Activated naive CD8-positive, alpha-beta T cell treated with anti-CD3 and anti-CD28 coated beads for 36 hours (primary cell): ENCODE measurements at regions not wholly inside any gene's neighbourhood (a gene's known extent, or its start where the extent isn't known, plus 50 kb on each side); places are given as distances from the start of the nearest gene placed in this dataset.
"Not testable (repeated sequence)": the region's sequence is repeated elsewhere in the genome, so short reads cannot be mapped to it uniquely, and the experiment has no call there.

ENCODE experiments used
- DNase-seq: peaks from one replicate; pipeline ENCODE4 v3.0.0; 2021
- H3K27ac Mint-ChIP-seq: one replicate; pipeline ENCODE4 v1.8.0; 2022; ENCODE audit warnings: mild to moderate bottlenecking, moderate library complexity, mixed read lengths
- H3K27me3 Mint-ChIP-seq: one replicate; pipeline ENCODE4 v1.8.0; 2022; ENCODE audit warnings: mild to moderate bottlenecking, mixed read lengths
- H3K36me3 Mint-ChIP-seq: one replicate; pipeline ENCODE4 v1.8.0; 2021; ENCODE audit warnings: mild to moderate bottlenecking, mixed read lengths
- H3K4me1 Mint-ChIP-seq: one replicate; pipeline ENCODE4 v1.8.0; 2021; ENCODE audit warnings: mixed read lengths
- H3K4me3 Mint-ChIP-seq: one replicate; pipeline ENCODE4 v1.8.0; 2022; ENCODE audit warnings: mild to moderate bottlenecking, moderate library complexity, mixed read lengths
- H3K9me3 Mint-ChIP-seq: one replicate; pipeline ENCODE4 v1.8.0; 2022; ENCODE audit warnings: mixed read lengths

DNA sequence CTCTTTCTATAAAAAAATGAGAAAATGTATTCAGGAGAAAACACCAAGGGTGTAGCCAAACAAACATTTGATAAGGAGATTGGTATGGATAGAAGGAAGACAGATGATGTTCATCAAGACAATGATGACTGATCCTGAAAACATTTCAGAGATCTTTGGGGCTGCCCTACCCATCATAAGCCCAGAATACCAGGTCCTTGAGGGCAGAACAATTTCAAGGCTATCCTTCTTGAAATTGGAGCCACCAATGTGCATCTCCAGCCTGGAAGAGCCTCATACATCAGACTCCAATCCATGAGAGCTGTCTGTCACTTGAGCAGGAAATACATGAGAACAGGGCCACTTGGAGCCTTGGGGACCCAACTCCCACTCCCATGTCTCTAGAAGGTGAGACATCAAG, 89.5 kb upstream of the ANKRD28 start:
- no peaks in the 10 kb centered on the region for H3K4me1 Mint-ChIP-seq
- no peak overlapping the region for H3K4me3 Mint-ChIP-seq
- DNase-seq: no peak
- no peak overlapping the region for H3K27ac Mint-ChIP-seq
- H3K27me3 Mint-ChIP-seq: no peaks in the 10 kb centered on the region
- peaks cover 3% of the 10 kb centered on the region for H3K9me3 Mint-ChIP-seq
- no peaks in the 10 kb centered on the region for H3K36me3 Mint-ChIP-seq

DNA sequence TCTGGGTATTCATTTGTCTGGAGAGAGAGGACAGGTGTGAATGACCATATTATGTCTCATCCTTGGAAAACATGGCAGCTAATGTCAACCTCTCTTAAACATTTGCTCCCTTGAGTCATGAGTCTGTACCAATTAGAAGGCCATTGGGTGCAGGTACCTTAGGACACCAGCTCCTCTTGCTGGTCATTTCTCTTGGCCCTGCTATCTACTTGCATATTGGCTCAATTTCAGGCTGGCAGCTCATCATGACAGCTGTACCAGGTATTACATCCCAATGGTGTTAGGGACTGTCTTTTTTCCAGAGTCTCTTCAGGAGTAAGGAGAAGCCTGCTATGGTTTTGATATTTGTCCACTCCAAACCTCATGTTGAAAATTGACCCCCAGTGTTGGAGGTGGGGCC, 92.2 kb upstream of the ANKRD28 start:
- no peak for DNase-seq
- H3K4me3 Mint-ChIP-seq: no peak overlapping the region
- no peaks in the 10 kb centered on the region for H3K36me3 Mint-ChIP-seq
- no peaks in the 10 kb centered on the region for H3K4me1 Mint-ChIP-seq
- H3K27ac Mint-ChIP-seq: no peak overlapping the region
- no peaks in the 10 kb centered on the region for H3K27me3 Mint-ChIP-seq
- H3K9me3 Mint-ChIP-seq: peaks cover 3% of the 10 kb centered on the region

DNA sequence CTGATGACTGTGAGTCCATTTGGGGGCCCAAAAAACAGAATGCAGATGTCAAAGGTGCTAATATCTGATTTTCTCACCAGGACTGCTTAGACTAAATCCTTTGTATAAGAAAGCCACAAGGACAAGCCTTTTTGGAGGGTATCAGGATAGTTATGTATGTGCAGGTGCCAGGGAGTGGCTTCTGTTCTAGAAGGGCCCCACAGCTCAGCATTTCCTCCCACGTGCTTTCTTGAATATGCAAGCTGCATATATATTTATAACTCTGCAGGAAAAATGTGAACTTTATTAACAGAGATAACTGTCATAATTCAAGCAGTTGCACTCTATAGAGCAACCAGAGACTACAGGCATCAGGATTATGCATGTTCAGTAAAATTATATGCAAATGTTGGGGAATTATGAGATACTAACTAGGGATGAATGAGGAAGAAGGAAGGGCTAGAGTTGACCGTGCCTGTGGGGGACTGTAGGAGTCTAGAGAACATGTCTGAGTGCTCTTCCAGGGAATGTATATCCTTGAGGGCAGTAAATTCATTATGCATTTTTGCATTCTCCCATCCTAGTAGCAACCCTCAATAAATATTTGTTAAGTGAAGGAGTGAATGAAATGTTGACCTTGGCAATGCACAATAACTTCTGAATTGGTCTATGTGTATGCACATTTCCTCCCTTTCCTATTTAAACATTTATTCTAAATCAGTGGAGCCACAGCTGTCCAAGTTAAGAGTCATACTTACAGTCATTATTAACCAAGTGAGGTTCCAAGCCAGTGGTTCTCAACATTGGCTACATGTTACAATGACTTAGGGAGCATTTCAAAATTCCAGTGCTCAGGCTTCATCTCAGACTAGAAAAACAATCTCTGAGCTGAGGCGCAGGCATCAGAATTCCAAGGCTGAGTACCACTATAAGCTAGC, 94.8 kb upstream of the ANKRD28 start:
- H3K4me1 Mint-ChIP-seq: peaks cover 8% of the 10 kb centered on the region
- peaks cover 6% of the 10 kb centered on the region for H3K9me3 Mint-ChIP-seq
- peaks cover 2% of the 10 kb centered on the region for H3K36me3 Mint-ChIP-seq
- no peak overlapping the region for H3K4me3 Mint-ChIP-seq
- H3K27me3 Mint-ChIP-seq: no peaks in the 10 kb centered on the region
- H3K27ac Mint-ChIP-seq: no peak overlapping the region
- no peak for DNase-seq

DNA sequence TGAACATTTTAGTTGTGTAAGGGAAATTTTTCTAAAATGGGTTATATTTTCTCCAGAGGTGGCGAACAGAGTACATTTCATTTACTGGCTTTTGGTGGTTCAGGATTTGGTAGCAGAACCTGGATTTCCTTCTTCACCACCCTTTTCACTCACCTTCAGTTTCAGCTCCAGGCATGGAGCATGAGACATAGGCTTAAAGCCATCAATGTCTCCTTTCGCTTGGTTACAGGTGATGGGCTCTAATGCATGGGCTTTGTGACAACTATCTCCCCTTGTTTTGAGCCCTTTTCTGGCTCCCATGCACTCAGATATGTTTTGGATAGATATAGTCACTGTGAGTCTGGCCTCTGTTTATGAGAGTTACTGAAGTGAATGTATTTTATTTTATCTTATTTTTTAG, 96.6 kb upstream of the ANKRD28 start:
- no peak overlapping the region for H3K4me3 Mint-ChIP-seq
- no peak for DNase-seq
- no peak overlapping the region for H3K27ac Mint-ChIP-seq
- peaks cover 8% of the 10 kb centered on the region for H3K4me1 Mint-ChIP-seq
- H3K27me3 Mint-ChIP-seq: no peaks in the 10 kb centered on the region
- H3K36me3 Mint-ChIP-seq: peaks cover 2% of the 10 kb centered on the region
- peaks cover 10% of the 10 kb centered on the region for H3K9me3 Mint-ChIP-seq

DNA sequence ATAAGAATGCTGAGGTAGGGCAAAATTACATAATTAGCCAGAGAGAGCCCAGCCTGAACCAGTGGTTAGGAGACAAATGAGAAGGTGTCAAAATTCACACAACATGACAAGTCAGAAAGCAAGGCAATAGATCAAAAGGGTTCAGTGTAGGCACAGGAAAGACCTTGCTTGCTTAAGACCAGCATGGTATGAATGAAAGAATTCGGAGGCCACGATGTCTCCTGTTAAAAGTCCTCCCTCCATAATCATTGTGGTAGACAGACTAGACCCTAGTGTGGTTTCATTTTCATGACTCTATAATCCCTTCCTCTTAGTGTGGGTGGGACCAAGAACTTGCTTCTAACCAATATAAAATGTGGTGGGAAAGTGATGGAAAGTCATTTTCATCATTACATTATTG, 98.7 kb upstream of the ANKRD28 start:
- H3K36me3 Mint-ChIP-seq: peaks cover 2% of the 10 kb centered on the region
- no peak for DNase-seq
- H3K27me3 Mint-ChIP-seq: no peaks in the 10 kb centered on the region
- H3K27ac Mint-ChIP-seq: no peak overlapping the region
- peaks cover 8% of the 10 kb centered on the region for H3K4me1 Mint-ChIP-seq
- no peak overlapping the region for H3K4me3 Mint-ChIP-seq
- H3K9me3 Mint-ChIP-seq: peaks cover 10% of the 10 kb centered on the region

DNA sequence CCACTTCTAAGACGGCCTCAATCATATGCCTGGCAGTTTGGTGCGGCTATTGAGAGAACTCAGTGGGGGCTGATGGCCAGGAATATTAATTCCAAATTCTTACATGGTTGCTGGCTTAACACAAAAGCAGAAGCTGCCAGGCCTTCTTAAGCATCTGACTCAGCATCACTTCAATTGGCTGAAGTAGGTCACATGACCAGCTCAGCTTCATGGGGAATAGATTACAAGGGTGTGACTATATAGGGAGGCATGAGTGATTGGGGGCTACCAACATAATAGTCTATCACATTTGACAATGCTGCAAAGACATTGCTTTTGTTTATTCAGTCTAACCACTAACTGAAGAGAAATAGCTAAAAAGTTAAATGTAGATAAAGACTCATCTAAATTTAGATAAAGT, 101.6 kb upstream of the ANKRD28 start:
- DNase-seq: no peak
- Mint-ChIP-seq H3K27ac (no peak overlapping the region), H3K27me3 (no peaks in the 10 kb centered on the region), H3K4me1 (peaks cover 8% of the 10 kb centered on the region), H3K4me3 (no peak overlapping the region), H3K36me3 (peaks cover 2% of the 10 kb centered on the region), H3K9me3 (peaks cover 10% of the 10 kb centered on the region)

DNA sequence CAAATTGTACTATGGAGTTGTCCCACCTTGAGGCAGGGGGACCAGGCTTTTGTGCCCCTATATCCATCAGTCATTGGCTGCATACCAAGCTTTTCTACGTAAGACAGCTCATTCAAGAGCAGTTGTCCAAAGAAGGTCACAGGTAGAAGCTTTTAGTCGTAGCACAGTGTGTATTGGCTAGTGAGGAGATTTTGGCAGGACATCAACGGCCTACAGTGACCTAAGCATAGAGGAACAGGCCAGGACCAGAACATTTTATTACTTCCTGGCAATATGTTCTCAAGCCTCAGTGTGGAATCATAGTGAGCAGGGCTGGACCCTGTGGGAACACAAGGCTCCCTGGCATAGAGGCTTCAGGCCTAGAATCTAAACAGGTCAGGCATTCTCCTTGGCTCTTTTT, 105.4 kb upstream of the ANKRD28 start:
- Mint-ChIP-seq H3K4me3 (no peak overlapping the region), H3K27ac (no peak overlapping the region), H3K9me3 (peaks cover 1% of the 10 kb centered on the region), H3K4me1 (no peaks in the 10 kb centered on the region), H3K36me3 (no peaks in the 10 kb centered on the region), H3K27me3 (no peaks in the 10 kb centered on the region)
- no peak for DNase-seq

DNA sequence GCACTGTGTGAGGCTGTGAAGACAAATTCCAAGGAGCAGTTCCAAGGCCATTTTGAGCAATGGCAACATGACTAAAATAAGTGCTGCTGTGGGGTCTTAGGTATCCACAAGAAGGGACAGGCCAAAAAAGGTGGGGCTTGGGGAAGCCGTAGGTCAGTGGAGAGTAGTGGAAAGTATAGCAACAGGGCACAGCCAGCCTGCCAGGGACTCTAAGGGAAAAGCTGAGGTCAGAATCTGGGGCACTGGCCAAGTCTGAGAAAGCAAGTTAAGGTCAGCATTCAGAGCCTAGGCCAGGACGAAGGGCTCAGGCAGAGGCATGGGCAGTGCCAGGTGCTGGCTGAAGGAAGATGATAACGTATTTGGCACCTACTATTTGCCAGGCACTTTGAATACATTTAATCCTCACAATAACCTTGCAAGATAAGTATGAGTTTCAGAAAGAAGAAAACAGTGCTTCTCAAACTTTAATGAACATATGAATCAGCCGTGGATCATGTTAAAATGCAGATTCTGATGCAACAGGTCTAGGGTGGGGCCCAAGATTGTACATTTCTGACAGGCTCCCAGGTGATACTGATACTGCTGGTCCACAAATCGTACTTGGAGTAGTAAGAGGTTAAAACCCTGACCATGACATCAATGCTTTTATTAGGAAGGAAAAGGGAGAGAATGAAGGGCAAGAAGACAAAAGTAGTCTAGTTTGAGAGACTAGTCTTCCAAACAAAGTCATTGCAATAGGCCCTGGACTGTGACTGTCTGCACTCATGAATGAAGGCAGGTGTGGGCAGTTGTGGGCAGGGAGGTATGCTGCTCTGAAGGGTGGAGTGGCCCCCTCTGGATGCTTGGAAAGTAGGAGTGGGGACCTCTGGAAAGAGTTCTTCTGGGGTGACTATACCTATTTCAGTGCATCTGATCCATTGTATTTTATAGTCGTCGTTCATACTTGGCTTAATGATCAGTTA, 106.3 kb upstream of the ANKRD28 start:
- Mint-ChIP-seq H3K4me3 (no peak overlapping the region), H3K9me3 (peaks cover 1% of the 10 kb centered on the region), H3K27ac (no peak overlapping the region), H3K4me1 (no peaks in the 10 kb centered on the region), H3K27me3 (no peaks in the 10 kb centered on the region), H3K36me3 (no peaks in the 10 kb centered on the region)
- DNase-seq: no peak

DNA sequence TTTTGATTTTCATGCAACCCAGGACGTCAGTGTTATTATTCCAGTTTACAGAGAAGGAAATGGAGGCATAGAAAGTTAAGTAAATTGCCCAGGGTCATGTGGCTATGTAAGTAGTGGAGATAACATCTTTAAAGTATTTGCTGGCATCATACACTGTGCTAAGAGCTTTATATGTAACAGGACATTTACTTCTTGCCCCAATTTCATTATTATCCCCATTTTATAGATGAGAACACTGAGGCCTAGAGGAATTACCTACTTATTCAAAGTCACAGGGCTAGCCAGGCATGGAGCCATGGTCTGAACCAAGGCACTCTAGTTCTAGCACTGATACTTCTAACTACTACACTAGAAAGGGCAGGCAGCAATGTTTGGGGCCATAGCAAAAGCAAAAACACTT, 107.3 kb upstream of the ANKRD28 start:
- Mint-ChIP-seq H3K36me3 (peaks cover 4% of the 10 kb centered on the region), H3K27me3 (no peaks in the 10 kb centered on the region), H3K4me1 (no peaks in the 10 kb centered on the region), H3K27ac (no peak overlapping the region), H3K9me3 (peaks cover 1% of the 10 kb centered on the region), H3K4me3 (no peak overlapping the region)
- DNase-seq: no peak

DNA sequence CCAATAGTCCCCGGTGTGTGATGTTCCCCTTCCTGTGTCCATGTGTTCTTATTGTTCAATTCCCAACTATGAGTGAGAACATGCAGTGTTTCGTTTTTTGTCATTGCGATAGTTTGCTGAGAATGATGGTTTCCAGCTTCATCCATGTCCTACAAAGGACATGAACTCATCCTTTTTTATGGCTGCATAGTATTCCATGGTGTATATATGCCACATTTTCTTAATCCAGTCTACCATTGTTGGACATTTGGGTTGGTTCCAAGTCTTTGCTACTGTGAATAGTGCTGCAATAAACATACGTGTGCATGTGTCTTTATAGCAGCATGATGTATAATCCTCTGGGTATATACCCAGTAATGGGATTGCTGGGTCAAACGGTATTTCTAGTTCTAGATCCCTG, 109.6 kb upstream of the ANKRD28 start:
- peaks cover 11% of the 10 kb centered on the region for H3K9me3 Mint-ChIP-seq
- H3K36me3 Mint-ChIP-seq, H3K27ac Mint-ChIP-seq, DNase-seq, H3K4me3 Mint-ChIP-seq, H3K27me3 Mint-ChIP-seq, H3K4me1 Mint-ChIP-seq: not testable (repeated sequence)

DNA sequence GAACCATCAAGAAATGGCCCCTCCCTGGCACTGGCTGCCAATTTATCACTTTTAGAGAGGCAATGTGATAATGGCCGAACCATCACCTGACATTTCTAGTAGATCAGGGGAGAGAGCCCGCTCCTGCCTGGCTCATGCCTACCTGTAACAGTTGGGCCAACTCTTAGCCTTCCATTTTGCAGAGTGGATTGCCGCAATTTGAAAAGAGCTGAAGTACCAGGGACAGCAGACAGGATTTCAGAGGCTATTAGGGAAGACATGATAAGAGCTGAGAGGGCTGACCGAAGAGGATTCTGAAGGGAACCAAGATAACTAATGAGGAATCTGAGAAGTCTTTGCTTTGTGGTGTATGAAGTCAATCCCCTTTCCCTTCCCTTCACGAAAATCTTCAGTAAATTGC, 121.2 kb upstream of the ANKRD28 start:
- Mint-ChIP-seq H3K4me1 (no peaks in the 10 kb centered on the region), H3K27ac (no peak overlapping the region), H3K9me3 (no peaks in the 10 kb centered on the region), H3K36me3 (no peaks in the 10 kb centered on the region), H3K4me3 (no peak overlapping the region), H3K27me3 (no peaks in the 10 kb centered on the region)
- DNase-seq: no peak

DNA sequence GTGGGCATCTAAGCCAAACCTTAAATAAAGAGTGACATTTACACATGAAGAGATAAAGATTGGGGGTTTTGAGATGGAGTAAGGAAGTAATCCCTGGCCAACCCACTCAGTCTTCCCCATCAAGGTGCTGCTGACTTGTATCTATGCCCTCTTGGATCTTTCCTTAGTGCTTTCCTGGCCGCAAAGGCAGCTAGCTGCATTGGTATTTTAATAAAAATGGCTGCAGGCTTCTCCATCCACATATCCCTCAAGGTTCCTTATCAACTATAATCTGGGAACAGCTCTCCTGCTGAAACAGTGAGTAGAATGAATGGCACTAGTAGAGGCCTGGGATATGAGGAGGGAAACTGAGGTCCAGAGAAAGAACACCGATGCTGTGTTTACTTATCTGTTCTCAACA, 122.2 kb upstream of the ANKRD28 start:
- H3K27me3 Mint-ChIP-seq: no peaks in the 10 kb centered on the region
- H3K27ac Mint-ChIP-seq: no peak overlapping the region
- no peaks in the 10 kb centered on the region for H3K36me3 Mint-ChIP-seq
- no peak overlapping the region for H3K4me3 Mint-ChIP-seq
- no peak for DNase-seq
- no peaks in the 10 kb centered on the region for H3K4me1 Mint-ChIP-seq
- H3K9me3 Mint-ChIP-seq: no peaks in the 10 kb centered on the region

DNA sequence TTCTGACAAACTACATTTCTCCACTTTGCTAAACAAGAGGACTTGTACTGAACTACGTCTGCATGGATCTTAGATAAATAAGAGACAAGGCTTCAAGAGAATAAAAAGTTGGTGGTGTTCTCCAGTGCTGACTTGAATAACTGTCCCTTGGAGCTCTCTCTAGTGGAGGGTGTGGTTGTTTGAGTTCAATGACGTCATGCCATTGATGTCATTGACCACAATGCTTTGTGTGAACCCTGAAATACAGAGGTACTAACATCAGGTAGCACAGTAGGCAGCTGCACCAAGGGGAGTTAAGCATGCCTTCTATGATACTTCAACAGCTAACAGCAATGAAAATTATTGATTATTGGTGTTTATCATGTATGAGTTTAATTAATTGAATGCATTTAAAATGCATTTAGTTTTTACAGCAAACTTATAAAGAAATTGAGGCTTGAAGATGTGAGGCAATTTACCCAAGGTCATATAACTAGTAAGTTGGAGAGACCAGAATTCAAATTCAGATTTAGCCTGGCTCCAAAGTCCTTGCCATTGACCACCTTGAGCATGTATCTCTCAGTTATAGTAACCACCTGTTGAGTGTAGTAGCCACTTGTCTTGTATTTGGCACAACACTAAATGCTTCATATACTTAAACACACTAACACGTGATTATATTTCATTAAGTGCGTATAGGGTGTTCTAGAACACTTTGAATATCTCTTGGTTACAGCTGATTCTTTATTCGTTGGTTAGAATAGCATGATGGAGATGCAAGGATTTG, 126.0 kb upstream of the ANKRD28 start:
- Mint-ChIP-seq H3K9me3 (no peaks in the 10 kb centered on the region), H3K27ac (no peak overlapping the region), H3K36me3 (no peaks in the 10 kb centered on the region), H3K4me3 (no peak overlapping the region), H3K4me1 (no peaks in the 10 kb centered on the region), H3K27me3 (no peaks in the 10 kb centered on the region)
- DNase-seq: no peak

DNA sequence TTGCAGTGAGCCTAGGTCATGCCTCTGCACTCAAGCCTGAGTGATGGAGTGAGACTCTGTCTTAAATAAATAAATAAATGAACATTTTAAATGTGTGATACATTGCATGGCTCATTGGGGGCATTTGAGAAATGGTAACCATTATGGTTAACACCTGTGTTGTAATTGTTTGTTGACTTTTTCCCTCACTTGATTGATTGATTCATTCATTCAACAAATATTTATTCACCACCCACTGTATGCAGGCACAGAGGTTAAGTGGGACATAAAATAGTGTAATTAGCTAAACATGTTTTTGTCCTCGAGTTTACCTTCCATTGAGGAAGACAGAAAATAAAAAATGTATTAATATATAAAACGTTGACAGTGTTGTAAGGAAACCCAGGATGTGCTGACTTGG, 127.1 kb upstream of the ANKRD28 start:
- Mint-ChIP-seq H3K27me3 (no peaks in the 10 kb centered on the region), H3K27ac (no peak overlapping the region), H3K36me3 (no peaks in the 10 kb centered on the region), H3K4me3 (no peak overlapping the region), H3K4me1 (no peaks in the 10 kb centered on the region), H3K9me3 (no peaks in the 10 kb centered on the region)
- no peak for DNase-seq

DNA sequence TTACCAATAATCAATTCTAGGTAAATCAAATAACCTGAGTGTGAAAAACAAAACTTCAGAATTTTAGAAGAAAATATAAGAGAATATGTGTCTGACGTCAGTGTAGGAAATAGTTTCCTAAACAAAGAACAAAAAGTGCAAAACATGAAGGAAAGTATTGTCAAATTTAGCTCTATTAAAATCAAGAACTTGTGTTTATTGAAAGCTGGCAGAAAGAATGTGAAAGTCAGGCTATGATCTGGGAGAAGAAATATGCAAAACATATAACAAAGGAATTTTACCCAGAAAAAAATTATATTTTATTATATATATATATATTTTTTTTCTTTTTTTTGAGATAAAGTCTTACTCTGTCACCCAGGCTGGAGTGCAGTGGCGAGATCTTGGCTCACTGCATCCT, 129.1 kb upstream of the ANKRD28 start:
- H3K36me3 Mint-ChIP-seq: no peaks in the 10 kb centered on the region
- no peak overlapping the region for H3K4me3 Mint-ChIP-seq
- no peaks in the 10 kb centered on the region for H3K27me3 Mint-ChIP-seq
- H3K4me1 Mint-ChIP-seq: no peaks in the 10 kb centered on the region
- H3K27ac Mint-ChIP-seq: no peak overlapping the region
- no peaks in the 10 kb centered on the region for H3K9me3 Mint-ChIP-seq
- DNase-seq: no peak
